Islet of Langerhans (tissue), 1 donor: ENCODE measurements at regions not wholly inside any gene's neighbourhood (a gene's known extent, or its start where the extent isn't known, plus 50 kb on each side); places are given as distances from the start of the nearest gene placed in this dataset.
A peak's percentile ranks its signal among the peaks of the same experiment; 100 is the strongest.
"Not testable (repeated sequence)": the region's sequence is repeated elsewhere in the genome, so short reads cannot be mapped to it uniquely, and the experiment has no call there.

Experiments
- FAIRE-seq: peaks from one replicate; lab custom pipeline; 2011; peaks lifted over from hg19 to GRCh38; lab: Jason Lieb, UNC

DNA sequence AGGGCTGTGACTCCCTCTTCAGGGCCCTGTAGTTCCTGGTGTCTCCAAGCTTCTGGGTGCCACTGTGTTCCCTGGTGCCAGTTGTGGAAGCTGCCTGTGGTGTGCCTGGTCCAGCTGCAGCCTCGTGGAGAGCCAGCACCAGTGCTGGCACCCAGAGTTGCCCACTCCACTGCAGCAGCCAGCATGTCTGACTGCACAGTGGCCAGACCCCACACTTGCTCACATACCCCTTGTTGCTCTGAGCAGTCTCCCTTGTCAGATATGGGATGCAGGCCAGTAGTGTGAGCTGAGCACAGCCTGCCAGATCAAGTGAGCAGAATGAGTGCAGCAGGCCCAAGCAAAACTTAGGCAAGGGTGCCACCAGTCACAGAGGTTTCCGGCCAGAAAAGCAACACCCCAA is 108.6 kb downstream of the ZMAT1 start:
- FAIRE-seq = no peak

DNA sequence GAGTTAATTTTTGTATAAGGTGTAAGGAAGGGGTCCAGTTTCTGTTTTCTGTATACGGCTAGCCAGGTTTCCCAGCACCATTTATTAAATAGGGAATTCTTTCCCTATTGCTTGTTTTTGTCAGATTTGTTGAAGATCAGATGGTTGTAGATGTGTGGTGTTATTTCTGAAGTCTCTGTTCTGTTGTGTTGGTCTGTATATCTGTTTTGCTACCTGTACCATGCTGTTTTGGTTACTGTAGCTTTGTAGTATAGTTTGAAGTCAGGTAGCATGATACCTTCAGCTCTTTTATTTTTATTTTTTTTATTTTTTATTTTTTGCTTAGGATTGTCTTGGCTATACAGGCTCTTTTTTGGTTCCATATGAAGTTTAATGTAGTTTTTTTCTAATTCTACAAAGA is 114.1 kb downstream of the ZMAT1 start:
- not testable (repeated sequence) for FAIRE-seq

- FAIRE-seq = no peak
Measured at GRCh38 chrX:101813200-101813599, 118.6 kb downstream of the ZMAT1 start.

DNA sequence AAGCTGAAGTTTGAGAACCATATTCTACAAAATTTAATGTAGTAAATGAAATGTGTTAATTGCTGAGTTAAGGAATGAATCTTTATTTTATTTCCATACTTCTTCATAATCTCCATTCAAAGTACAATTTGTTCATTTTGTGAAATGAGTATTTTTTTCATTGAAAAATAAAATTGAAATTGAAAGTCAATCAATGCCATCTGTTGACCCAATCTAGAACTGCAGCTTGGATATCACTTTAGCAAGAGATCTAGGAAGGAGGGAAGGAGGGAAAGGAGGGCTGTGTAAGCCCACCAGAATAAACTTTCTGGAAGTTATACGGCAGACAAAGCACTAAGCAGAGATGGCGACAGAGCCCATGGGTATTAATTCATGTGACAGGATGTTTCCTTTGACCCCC is 128.4 kb downstream of the ZMAT1 start:
- FAIRE-seq = peak; percentile 47

- peak; percentile 100 for FAIRE-seq
Measured at GRCh38 chrX:101799387-101799786, 132.4 kb downstream of the ZMAT1 start.

- peak; percentile 81 for FAIRE-seq
Measured at GRCh38 chrX:101787934-101788333, 128.3 kb upstream of the ARMCX2 start.

- FAIRE-seq = no peak
Measured at GRCh38 chrX:101785142-101785541, 125.5 kb upstream of the ARMCX2 start.

- not testable (repeated sequence) for FAIRE-seq
Measured at GRCh38 chrX:101780421-101780820, 120.8 kb upstream of the ARMCX2 start.

DNA sequence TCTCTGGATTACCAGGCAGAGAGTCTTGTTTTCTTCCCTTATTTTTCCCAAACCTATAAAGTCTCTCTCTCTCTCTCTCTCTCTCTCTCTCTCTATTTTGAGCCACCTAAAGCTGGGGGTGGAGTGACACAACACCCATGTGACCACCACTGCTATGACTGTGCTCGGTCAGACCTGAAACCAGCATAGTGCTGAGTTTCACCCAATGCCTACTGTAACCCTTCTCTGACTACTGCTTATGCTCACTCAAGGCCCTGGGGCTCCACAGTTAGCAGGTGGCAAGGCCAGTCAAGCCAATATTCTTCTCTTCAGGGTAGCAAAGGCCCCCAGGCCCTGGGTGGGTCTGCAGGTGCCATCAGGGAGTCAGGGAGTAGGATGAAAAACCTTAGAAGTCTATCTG is 114.7 kb upstream of the ARMCX2 start:
- FAIRE-seq = no peak

- FAIRE-seq = no peak
Measured at GRCh38 chrX:101764538-101764937, 104.9 kb upstream of the ARMCX2 start.

DNA sequence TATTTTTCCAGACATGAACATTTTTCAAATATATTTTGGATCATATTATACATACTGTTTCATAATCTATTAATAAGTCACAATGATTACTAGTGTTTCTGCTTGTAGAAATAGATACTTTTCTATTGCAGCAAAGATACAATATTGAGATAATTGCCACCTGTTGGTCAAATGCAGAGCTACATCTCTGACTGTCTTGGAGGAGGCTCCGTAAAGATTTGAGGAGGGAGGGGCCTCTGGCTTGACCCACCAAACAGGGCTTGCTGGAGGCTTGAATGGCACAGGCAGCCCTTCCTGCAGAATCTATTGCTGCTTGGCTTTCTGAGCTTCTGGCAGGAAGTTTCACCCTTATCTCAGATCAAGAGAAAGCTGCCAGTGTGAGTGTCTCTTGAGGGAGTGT is 99.3 kb upstream of the ARMCX2 start:
- FAIRE-seq = peak; percentile 77

GRCh38 chrX:101750744-101751143 is 91.1 kb upstream of the ARMCX2 start:
- no peak for FAIRE-seq

DNA sequence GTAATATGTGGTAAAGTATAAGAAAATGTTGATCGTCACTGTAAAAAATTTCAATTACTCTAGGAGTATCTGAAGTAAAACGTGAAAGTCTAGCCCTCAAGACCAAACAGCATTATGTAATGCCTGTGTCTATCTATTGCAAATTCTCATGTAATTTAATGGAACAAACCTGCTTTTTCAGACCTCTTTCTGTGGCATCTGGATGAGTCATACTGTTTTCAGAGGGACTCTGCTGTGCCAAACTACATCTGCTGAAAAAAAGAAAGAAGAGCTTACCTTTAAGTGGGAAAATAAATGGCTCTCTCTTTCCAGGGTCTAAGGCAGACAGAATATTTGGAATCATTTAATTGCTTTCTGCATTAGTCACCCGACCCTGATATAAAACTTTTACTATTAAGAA is 89.8 kb upstream of the ARMCX2 start:
- no peak for FAIRE-seq

DNA sequence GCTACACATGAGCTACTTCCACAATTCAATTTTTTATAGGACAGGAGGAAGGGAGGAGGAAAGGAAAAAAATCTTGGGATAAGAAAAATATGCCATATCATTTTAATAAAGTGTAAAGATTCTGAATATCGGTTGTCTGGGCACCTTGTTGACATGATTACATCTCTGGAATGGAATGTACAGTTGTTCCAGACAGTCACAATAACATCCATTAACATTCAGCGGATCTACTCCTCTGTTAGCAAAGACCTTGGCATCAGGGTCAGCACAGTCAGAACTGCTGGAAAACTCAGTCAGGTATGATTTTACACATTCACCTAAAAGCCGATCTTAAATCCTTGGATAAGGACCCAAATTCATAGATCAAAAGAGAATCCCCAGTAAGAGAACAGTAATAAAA is 85.4 kb upstream of the ARMCX2 start:
- no peak for FAIRE-seq

DNA sequence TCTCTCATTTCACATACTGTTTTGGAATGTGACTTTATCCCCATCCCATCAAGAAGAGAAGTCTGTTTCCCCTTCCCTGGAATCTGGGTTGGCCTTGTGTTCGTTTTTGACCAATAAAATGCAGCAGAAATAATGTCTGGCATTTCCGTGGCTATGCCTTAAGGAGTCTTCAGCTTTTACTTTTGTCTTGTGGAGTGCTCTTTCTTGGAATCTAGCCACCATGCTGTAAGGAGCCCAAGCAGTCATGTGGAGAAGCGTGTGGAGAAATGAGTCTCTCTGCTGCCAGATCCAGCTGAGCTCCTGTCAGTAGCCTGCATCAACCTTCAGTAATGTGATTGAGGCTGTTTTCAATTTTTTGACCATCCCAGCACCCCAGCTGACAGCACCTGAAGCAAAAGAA is 84.4 kb upstream of the ARMCX2 start:
- no peak for FAIRE-seq

- no peak for FAIRE-seq
Measured at GRCh38 chrX:101740642-101741041, 81.0 kb upstream of the ARMCX2 start.

- FAIRE-seq = not testable (repeated sequence)
Measured at GRCh38 chrX:101738867-101739266, 79.2 kb upstream of the ARMCX2 start.

- FAIRE-seq = not testable (repeated sequence)
Measured at GRCh38 chrX:101738411-101738810, 78.8 kb upstream of the ARMCX2 start.

GRCh38 chrX:101736651-101737050 is 77.0 kb upstream of the ARMCX2 start:
- no peak for FAIRE-seq

DNA sequence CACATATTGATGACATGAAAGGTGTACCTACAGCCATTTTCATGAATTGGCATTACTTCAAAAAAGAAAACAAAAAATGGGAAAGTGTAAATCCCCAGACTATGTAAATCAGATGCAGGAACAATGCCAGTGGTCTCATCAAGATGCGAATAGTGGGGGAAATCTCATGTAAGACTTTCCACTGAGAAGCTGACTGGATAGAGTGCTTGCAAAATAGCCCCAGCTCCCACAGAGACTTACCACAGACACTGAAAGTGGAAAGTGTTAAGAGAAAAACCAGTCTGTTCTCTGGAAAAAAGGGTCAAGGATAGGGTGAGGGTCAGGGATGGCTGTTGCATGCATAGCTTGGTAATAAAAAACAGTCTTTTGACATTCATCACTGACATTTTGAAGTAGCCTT is 73.2 kb upstream of the ARMCX2 start:
- FAIRE-seq = no peak

DNA sequence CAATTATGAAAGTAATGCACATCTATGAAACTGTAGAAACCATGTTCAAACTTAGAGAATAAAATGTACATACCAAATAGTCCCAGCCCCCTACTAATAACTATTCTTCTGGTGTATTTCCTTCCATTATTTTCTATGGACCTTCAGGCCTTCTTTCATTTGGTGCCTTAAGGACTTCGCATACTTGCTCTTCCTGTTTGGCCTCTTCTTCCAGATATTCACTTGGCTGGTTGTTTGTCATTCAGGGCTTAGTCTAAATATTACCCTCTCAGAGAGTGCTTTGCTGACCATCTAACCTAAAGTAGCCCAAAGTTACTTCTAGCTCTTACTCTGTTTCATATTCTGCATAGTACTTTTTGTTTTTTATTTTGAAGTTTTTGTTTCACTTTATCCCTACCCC is 70.3 kb upstream of the ARMCX2 start:
- FAIRE-seq = no peak
